NCI-H526 treated with DMSO at 0.1 percent for 48 hours (cell line): ENCODE measurements at regions not wholly inside any gene's neighbourhood (a gene's known extent, or its start where the extent isn't known, plus 50 kb on each side); places are given as distances from the start of the nearest gene placed in this dataset.
"Not testable (repeated sequence)": the region's sequence is repeated elsewhere in the genome, so short reads cannot be mapped to it uniquely, and the experiment has no call there.

Experiments used
- DNase-seq: peaks from one replicate; lab custom pipeline; 2025; lab: John Stamatoyannopoulos, UW

DNA sequence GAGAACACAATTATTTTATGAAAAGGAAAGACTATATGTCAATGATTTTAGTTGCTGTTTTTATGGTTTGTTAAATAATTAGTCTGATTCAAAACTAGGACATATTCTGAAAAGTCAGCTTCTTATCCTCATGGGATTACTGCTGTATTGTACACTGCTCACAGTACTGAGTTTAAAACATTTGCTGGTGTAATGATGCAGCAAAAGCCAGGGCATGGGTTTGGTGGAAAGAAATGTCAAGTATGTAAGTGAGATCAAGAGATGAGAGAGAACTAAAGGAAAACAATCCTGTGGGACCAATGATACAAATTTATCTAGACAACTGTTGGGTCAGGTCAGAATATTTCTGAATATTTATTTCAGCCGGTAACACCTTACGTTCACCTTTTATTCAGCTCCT, 210.1 kb upstream of the ARHGEF26 start:
- no peak for DNase-seq

DNA sequence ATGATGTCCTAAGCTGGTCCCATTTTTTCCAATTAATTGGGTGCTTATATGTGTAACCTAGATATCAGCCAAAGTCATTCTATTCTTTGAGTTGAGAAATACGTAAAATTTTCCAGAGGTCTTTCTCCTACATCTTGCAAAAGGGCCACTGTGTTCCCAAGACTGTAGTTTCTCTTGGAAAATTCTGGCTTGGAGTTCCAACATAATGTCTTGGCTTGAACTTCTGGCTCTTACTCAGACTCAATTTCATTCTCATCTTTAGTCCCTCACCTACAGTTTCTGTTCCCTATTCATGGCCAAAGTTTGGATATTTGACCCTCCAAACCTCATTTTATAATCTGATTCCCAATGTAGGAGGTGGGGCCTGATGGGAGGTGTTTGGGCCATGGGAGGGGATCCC, 201.4 kb upstream of the ARHGEF26 start:
- DNase-seq: no peak

DNA sequence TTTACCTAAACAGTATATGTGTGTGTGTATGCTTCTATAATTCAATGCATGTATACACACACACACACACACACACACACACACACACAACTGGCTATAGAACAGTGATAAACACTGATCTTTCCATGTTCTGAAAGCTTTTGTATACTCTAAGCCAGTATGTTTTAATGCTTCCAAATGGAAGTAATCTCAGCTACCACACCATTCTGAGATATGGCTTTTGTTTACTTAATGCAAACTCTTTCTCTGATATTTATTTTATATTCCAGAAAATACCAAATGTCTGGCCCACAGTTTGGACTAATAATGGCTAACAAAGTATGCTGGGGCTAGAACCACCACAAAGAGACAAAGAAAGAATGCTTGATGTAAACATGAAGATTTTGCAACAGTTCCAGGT, 199.4 kb upstream of the ARHGEF26 start:
- DNase-seq: no peak

DNA sequence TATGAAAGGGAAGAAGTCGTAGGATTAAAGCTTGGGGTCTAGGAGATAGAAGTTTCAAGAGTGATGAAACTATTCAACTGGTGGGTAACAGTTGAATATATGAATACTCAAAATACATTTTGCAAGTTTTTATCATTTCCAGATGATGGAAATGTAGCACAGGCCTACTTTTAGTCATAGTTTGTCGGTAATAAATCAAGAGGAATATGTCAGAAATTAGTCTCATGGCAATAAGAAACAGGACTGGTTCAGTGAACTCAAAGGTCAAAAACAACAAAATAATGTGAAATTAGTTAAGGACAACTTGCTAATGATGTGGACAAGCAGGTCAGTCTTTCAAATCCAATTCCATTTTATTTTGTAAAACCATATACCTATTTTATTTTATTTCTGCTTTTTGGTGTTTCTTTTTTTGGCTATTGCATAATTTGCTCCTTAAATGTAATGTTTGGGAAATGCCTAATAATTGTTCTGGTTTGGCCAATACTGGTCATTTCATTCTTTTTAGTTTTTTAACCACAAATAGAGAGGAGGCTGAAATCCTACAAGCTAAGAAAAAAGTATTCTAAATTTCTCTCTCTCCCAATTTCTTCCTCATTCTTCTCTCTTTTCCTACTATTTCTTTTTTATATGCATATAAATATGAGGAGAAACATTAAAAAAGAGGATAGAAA, 195.2 kb upstream of the ARHGEF26 start:
- DNase-seq: no peak

DNA sequence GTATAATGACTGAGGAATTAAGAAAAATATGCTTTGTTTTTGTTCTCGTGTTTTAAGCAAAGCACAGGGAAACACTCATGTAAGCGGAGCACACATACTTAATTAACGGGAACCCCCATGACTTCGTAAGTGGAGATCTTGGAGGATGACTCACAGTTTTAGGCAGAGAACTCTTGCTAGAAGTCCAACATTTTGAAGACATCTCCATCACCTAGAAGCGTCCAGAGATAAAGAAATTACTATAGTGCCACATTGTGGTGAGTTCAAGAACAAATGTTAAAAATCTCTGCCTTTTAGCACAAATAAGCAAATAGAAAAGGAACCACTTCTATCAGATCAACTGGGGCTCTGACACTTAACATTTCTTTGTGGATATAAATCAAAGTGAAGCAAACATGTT, 194.1 kb upstream of the ARHGEF26 start:
- DNase-seq: no peak

DNA sequence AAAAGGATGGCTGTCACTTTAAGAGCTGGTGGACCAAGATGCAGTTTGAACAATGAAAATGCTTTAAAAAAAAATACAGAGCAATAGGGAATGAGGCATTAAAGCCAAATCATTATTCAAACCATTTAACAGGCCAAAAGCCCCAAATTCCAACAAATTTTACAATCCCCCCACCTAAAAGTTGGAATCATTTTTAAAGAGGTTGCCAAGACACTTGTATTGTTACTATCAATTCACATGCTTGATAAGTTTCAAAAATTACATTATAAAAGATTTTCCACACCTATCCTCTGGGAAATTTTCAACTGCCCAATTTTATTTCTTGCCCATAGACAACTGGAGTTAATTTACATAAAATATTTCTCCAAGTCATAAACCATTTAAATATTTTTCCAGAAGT, 192.3 kb upstream of the ARHGEF26 start:
- no peak for DNase-seq

DNA sequence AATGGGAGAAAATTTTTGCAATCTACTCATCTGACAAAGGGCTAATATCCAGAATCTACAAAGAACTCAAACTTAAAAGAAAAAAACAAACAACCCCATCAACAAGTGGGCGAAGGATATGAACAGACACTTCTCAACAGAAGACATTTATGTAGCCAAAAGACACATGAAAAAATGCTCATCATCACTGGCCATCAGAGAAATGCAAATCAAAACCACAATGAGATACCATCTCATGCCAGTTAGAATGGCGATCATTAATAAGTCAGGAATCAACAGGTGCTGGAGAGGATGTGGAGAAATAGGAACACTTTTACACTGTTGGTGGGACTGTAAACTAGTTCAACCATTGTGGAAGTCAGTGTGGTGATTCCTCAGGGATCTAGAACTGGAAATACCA, 187.7 kb upstream of the ARHGEF26 start:
- DNase-seq: not testable (repeated sequence)

DNA sequence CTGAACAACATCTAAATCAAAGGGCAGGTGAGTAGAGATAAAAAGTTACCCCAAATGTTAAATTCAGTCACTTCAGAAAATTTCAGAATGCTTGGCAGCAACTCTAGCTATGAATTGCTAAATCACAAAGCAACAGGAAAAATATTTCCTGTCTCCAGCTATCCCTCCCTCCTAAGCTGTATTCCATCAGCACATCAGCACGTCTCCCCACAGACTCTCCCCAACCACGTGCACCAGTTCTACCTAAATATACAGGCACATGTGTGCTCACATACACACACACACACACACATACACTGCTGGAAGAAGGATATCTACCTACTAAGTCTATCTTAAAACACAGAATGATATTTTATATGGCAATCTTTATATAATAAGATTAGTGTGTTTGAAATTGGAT, 177.1 kb upstream of the ARHGEF26 start:
- DNase-seq: no peak

DNA sequence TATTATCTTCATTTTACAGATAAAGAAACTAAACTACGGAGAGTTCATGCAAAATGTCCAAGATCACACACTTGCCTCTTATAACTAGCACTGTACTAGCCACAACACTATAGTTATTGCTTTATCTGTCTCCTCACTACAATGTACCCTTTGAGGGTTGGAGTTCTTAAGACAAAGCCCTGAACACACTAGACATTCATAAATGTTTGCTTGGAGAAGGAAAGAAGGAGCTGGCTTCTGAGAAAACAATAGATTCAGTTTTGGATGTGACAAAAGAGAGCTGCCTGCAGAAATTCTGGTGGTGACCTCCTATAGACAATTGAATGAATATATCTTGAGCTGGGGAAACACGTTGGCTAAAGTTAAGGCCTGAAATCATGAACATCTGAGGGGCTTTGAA, 169.9 kb upstream of the ARHGEF26 start:
- no peak for DNase-seq

DNA sequence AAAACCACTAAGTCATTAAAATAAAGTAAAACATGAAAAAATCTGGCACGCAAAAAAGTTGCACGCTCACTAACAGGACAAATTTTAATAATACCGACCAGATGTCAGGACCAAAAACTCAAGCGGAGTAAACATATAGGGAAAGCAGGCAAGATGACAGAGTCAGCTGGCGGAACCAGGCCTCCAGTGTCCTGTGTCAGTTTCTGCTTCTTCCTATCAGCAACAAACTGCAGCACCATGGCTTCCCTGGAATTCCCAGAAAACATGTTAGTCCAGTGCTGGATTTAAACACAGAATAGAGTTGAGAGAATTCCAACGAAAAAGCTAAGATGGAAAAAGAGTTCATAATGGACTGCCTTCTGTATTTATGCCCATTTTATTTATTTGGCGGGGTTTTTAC, 169.1 kb upstream of the ARHGEF26 start:
- no peak for DNase-seq

DNA sequence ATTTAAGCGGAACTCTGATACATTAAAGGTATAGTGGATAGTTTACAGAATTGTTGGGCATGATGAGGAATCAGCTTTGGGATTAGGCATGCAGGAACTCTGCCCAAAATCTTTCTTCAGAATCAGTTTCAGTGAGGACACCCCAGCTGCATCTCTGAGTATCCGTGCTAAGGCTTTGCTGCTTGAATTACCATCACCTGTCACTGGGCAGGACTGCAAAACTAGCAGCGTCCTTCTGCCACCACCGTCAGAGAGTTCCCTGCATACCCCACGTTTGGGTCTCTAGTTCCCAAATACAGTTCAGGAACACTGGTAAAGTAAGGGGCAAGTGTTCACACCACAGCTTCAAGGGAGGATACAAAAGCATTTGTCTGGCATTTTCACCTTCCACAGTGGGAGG, 164.6 kb upstream of the ARHGEF26 start:
- DNase-seq: no peak

DNA sequence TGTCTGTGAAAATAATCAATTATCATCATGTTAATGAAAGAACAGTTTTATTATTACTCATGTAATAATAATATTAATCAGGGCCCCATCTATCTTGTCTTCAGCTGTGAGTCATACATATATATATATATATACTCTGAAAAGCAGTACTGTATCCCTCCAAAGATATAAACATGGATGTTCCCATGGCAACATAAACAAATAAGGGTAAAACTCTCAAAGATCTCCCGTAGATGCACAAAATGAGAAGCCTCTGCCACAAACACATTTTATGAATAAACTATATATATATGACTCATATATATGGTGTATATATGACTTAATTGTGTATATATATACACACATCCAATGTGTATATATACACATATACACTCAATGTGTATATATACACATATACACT, 163.8 kb upstream of the ARHGEF26 start:
- no peak for DNase-seq

DNA sequence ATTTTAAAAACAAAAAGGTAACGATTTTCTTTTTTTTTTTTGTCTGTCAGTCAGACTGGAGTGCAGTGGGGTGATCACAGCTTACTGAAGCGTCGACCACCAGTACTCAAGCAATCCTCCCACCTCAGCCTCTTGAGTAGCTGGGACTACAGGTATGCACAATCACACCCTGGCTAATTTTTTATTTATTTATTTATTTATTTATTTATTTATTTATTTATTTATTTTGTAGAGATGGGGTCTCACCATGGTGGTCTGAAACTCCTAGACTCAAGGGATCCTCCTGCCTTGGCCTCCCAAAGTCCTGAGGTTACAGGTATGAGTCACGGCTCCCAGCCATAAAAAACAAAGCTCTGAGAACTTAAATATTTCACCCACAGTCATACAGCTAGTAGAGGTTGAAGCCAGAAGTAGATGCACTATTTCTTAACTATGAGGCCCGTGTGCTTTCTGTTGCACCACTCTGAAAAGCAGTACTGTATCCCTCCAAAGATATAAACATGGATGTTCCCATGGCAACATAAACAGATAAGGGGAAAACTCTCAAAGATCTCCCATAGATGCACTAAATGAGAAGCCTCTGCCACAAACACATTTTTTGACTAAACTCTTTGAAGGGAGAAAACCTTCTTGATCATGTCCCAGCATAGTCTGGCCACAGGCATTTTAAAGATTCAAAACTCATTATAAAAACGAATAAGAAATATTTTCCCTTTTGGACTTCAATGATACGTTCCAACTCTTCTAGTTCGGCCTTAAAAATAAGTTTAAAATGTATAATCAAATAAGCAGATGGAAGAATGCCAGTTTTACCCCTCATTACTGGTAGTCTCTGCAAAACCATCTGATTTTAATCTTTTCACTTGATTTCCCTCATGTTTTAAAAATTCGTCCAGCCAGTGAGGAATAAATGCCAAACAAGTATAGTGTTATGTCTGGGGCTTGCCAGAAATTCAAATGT, 162.3 kb upstream of the ARHGEF26 start:
- no peak for DNase-seq

DNA sequence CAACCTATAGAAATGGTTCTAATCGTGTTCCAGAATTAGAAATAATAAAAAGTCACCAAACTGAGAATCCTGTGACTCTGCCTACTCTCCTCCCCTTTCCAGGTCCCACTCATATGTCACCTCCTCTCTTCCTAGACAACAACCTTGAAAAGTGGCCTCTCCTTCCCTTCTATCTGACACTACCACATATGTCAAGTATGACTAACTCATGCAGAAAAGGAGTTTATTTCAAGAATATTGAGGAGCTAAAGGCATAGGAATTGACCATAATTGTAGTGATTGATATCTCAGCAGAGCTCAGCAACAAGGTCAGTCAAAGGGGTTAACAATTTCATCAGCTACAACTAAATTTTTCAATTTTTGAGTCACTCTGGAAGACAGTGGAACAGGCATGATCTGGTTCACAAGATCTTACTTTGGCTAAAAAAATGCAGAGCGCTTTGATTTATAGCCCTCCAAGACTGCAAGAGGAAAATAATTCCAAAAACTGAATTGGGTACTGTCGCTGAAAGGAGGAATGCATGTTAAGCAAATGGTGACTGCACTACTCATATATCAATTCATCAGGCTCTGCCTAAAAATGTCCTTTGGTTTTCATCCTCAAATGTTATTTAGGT, 160.6 kb upstream of the ARHGEF26 start:
- no peak for DNase-seq

DNA sequence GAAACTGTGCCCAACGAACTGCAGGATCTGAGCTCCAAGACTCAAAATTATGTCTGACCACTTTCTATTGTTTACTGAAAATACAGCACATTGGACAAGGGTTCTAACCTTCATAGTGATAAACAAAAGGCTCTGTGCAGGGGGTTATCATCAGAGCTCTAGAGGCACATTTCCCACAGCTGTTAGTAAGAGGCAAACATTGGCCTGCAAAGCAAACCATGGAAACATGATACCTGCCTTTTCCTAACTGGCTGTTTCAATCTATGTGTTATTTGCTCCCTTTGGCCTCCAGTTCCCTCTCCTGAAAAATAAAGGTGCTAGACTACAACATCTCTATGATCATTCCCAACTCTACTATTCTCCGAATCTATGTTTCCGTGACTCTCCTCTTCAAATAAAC, 159.7 kb upstream of the ARHGEF26 start:
- DNase-seq: no peak

DNA sequence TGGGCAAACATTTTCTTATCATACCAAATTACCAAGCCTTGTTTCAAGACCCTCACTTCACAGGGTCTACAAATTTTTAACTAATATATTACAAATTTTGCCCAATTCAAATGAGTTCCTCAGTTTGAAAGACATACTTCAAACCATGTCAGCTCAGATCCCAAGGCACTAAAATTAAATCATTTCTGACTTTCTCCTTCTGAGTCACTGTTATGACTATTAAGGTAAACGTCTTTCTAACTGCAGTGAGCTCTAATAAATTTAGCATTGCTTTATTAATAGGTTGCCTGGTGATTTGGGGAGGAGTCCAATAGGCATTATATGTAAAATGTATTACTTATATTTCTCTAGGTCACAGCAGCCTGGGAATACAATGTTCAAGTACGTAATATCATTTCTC, 158.2 kb upstream of the ARHGEF26 start:
- DNase-seq: no peak

DNA sequence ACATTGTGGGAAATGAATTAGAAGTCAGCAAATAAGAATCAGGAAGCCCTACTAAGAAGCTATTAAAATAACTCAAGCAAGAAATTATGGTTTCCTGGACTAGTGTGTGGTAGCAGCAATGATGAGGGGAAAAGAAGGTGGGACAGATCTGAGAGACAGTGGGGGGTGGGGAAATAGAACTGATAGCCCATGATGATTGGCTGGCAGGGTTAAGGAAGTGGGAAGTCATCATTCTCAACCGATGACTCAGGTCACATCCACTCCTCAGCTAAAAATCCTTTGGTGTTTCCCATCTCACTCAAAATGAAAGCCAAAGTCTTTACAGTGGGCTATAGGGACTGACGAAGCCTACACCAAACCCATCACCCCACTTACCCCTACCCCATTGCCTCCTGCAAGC, 153.9 kb upstream of the ARHGEF26 start:
- DNase-seq: no peak

DNA sequence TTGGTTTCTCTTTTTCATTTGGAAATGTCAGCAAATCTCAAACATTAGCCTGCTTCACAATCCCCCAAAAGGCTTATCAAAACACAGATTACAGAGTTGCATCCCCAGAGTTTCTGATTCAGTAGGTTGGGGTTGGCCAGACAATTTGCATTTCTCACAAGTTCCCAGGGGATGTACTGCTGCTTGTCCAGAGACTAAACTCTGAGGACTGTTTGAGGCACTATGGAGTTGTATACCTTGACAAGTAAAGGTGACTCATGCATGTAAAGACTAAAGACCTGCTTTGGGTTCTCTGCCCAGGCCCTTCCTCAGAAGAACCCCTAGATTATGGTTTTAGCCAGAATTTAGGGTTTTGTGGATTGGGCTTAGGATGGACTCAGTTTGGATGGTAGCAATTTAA, 151.1 kb upstream of the ARHGEF26 start:
- DNase-seq: no peak

DNA sequence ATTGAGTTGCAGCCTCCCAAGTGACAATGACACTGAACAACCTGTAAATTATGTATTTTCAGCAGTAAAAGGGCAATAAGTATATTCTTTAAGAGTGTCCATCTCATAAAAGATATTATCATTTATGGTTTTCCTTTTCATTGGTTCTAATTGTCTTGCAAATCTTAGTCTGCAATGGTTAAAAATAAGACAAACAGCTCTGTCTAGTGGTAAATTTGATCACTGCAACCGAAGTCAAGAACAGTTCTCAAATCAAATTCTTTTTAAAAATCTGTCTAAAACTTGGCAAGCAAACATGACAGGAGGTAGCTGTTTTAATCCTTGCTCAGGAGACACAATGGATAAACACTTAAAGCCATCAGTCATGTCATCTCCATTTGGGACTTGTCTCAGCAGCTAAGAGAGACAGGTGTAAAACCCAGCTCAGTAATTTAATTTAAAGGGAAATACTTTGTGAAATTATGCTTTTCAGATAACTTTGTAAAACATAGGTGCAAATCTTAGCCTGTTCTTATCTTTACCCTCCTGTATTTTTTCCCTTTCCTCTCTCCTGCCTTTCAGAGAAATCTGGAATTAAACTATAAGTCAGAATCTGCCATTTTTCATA, 150.3 kb upstream of the ARHGEF26 start:
- no peak for DNase-seq

DNA sequence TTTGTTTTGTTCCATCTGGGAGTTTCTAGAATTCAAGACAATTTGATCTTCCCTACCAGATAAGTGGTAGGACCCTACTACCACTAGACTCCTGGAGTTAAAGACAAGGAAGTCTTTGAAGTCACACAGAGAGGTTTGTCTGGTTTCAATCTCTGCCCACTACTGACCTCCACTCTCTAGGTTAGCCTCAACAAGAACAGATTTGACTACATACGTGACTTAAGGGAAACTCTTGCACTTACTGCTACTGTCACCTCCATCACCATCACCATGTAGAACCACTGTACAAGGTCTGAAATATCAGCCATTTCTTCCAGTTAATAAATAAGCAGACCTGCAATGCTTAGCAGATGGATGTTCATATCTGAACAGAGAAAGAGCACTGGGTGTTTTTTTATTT, 148.3 kb upstream of the ARHGEF26 start:
- DNase-seq: no peak

DNA sequence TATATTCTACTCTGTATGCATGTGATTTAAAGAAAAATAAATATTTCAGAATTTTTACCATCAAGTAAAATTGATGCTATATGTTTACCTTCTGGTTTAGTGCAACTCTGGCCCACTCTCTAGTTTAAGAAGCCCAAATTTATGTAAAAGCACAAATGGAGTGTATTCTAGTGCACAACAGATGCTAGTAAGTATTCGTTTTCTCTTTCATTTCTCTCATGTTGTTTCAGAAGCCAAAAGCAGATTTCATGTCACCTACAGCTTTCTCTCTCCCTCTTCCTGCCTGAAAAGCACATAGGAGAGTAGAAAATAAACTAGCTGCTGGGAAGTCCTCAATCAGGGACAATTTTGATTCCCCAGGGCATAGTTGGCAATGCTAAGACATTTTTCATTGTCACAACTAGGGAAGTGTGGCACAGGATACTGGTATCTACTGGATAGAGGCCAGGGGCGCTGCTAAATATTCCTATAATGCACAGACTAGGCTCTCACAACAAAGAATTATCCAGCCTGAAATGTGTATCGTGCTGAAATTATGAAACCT, 147.4 kb upstream of the ARHGEF26 start:
- no peak for DNase-seq

DNA sequence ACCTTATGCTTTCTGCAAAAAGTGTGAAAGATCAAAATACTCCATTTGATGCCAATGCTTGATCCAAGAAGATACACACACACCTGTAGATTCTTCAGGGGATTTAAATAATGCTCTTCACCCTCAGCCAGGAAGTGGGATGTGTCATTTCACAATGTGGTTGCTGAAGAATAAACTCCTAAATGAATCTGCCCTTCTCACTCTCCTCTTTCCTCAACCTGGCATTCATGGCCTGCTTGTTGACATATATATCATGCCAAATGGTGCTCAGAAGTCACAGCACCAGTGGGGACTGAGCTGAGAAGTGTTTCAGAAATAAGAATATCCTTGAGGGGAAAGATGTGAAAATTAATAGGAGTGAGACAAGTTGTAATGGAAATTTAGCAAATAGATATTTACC, 146.6 kb upstream of the ARHGEF26 start:
- DNase-seq: no peak
